IPS-20b (cell line): ENCODE measurements at regions not wholly inside any gene's neighbourhood (a gene's known extent, or its start where the extent isn't known, plus 50 kb on each side); places are given as distances from the start of the nearest gene placed in this dataset.

Source experiments
- H3K27ac ChIP-seq: one replicate; pipeline ENCODE4 v1.5.1; 2013; ENCODE audit warnings: low read length
- H3K27me3 ChIP-seq: 2 replicates; pipeline ENCODE4 v1.6.1; 2013; ENCODE audit warnings: mild to moderate bottlenecking, low read length, inconsistent platforms; ENCODE audit not compliant: insufficient read depth
- H3K36me3 ChIP-seq: 2 replicates; pipeline ENCODE4 v1.6.1; 2013; ENCODE audit warnings: low read depth, mild to moderate bottlenecking, inconsistent platforms, low read length, moderate library complexity; ENCODE audit not compliant: insufficient read depth
- H3K4me1 ChIP-seq: 2 replicates; pipeline ENCODE4 v1.6.1; 2013; ENCODE audit warnings: mild to moderate bottlenecking, control low read depth, inconsistent platforms, low read length, moderate library complexity; ENCODE audit not compliant: insufficient read depth
- H3K4me3 ChIP-seq: 2 replicates; pipeline ENCODE4 v1.5.1; 2013; ENCODE audit warnings: mild to moderate bottlenecking, low read length, inconsistent platforms
- H3K9ac ChIP-seq: 2 replicates; pipeline ENCODE4 v1.6.1; 2013; ENCODE audit warnings: low read depth, mild to moderate bottlenecking, inconsistent platforms, low read length, moderate library complexity
- H3K9me3 ChIP-seq: 2 replicates; pipeline ENCODE4 v1.6.1; 2013; ENCODE audit warnings: mild to moderate bottlenecking, low read depth, low read length, inconsistent platforms; ENCODE audit not compliant: insufficient read depth

GRCh38 chr13:74816737-74817136 lies 665.2 kb downstream of the TBC1D4 start:
- Histone ChIP-seq H3K4me1 (no peaks in the 10 kb centered on the region), H3K9me3 (no peaks in the 10 kb centered on the region; the same call in 1 of the 2 replicates), H3K27me3 (no peaks in the 10 kb centered on the region), H3K4me3 (no peak overlapping the region), H3K36me3 (no peaks in the 10 kb centered on the region), H3K27ac (no peak overlapping the region), H3K9ac (no peak overlapping the region)

- Histone ChIP-seq H3K27me3 (no peaks in the 10 kb centered on the region), H3K4me1 (no peaks in the 10 kb centered on the region), H3K4me3 (no peak overlapping the region), H3K36me3 (no peaks in the 10 kb centered on the region), H3K9ac (no peak overlapping the region), H3K27ac (no peak overlapping the region), H3K9me3 (peaks cover under 1% of the 10 kb centered on the region; the same call in 1 of the 2 replicates)
Observed at GRCh38 chr13:74796157-74796556, 662.0 kb upstream of the KLF12 start.

GRCh38 chr13:74795526-74795925 lies 661.3 kb upstream of the KLF12 start:
- Histone ChIP-seq H3K4me1 (no peaks in the 10 kb centered on the region), H3K9ac (no peak overlapping the region), H3K36me3 (no peaks in the 10 kb centered on the region), H3K27me3 (no peaks in the 10 kb centered on the region), H3K9me3 (peaks cover 4% of the 10 kb centered on the region; the same call in 1 of the 2 replicates), H3K27ac (no peak overlapping the region), H3K4me3 (no peak overlapping the region)

GRCh38 chr13:74794582-74794981 lies 660.4 kb upstream of the KLF12 start:
- Histone ChIP-seq H3K36me3 (no peaks in the 10 kb centered on the region), H3K9me3 (peaks cover 4% of the 10 kb centered on the region; the same call in 1 of the 2 replicates), H3K4me1 (no peaks in the 10 kb centered on the region), H3K9ac (no peak overlapping the region), H3K27me3 (no peaks in the 10 kb centered on the region), H3K4me3 (no peak overlapping the region), H3K27ac (no peak overlapping the region)

GRCh38 chr13:74794147-74794546 lies 659.9 kb upstream of the KLF12 start:
- no peak overlapping the region for H3K27ac ChIP-seq
- H3K27me3 ChIP-seq: no peaks in the 10 kb centered on the region
- peaks cover 4% of the 10 kb centered on the region; the same call in 1 of the 2 replicates for H3K9me3 ChIP-seq
- no peak overlapping the region for H3K4me3 ChIP-seq
- no peaks in the 10 kb centered on the region for H3K4me1 ChIP-seq
- H3K36me3 ChIP-seq: no peaks in the 10 kb centered on the region
- H3K9ac ChIP-seq: no peak overlapping the region

- Histone ChIP-seq H3K27ac (no peak overlapping the region), H3K27me3 (no peaks in the 10 kb centered on the region), H3K9ac (no peak overlapping the region), H3K9me3 (no peaks in the 10 kb centered on the region), H3K4me1 (peaks cover 7% of the 10 kb centered on the region; the same call in 1 of the 2 replicates), H3K4me3 (no peak overlapping the region), H3K36me3 (no peaks in the 10 kb centered on the region)
Observed at GRCh38 chr13:74784959-74785358, 650.8 kb upstream of the KLF12 start.

- Histone ChIP-seq H3K27me3 (no peaks in the 10 kb centered on the region), H3K9ac (no peak overlapping the region), H3K4me3 (no peak overlapping the region), H3K27ac (no peak overlapping the region), H3K36me3 (no peaks in the 10 kb centered on the region), H3K4me1 (peaks cover 13% of the 10 kb centered on the region; the same call in 1 of the 2 replicates), H3K9me3 (no peaks in the 10 kb centered on the region)
Observed at GRCh38 chr13:74778946-74779345, 644.7 kb upstream of the KLF12 start.

- H3K9ac ChIP-seq: no peak overlapping the region
- no peaks in the 10 kb centered on the region for H3K9me3 ChIP-seq
- no peaks in the 10 kb centered on the region for H3K36me3 ChIP-seq
- H3K4me1 ChIP-seq: peaks cover 13% of the 10 kb centered on the region; the same call in 1 of the 2 replicates
- H3K4me3 ChIP-seq: no peak overlapping the region
- no peaks in the 10 kb centered on the region for H3K27me3 ChIP-seq
- H3K27ac ChIP-seq: no peak overlapping the region
Observed at GRCh38 chr13:74778087-74778486, 643.9 kb upstream of the KLF12 start.

GRCh38 chr13:74774264-74774663 lies 640.1 kb upstream of the KLF12 start:
- no peak overlapping the region for H3K27ac ChIP-seq
- H3K4me3 ChIP-seq: no peak overlapping the region
- H3K27me3 ChIP-seq: no peaks in the 10 kb centered on the region
- no peaks in the 10 kb centered on the region for H3K9me3 ChIP-seq
- H3K9ac ChIP-seq: no peak overlapping the region
- H3K36me3 ChIP-seq: no peaks in the 10 kb centered on the region
- H3K4me1 ChIP-seq: peaks cover 6% of the 10 kb centered on the region; the same call in 1 of the 2 replicates

GRCh38 chr13:74773248-74773647 lies 639.0 kb upstream of the KLF12 start:
- H3K4me3 ChIP-seq: no peak overlapping the region
- H3K27me3 ChIP-seq: no peaks in the 10 kb centered on the region
- H3K9me3 ChIP-seq: no peaks in the 10 kb centered on the region
- no peak overlapping the region for H3K9ac ChIP-seq
- no peaks in the 10 kb centered on the region for H3K36me3 ChIP-seq
- H3K4me1 ChIP-seq: peaks cover 6% of the 10 kb centered on the region; the same call in 1 of the 2 replicates
- H3K27ac ChIP-seq: no peak overlapping the region

GRCh38 chr13:74771964-74772363 lies 637.8 kb upstream of the KLF12 start:
- H3K27me3 ChIP-seq: no peaks in the 10 kb centered on the region
- H3K4me1 ChIP-seq: peaks cover 6% of the 10 kb centered on the region; the same call in 1 of the 2 replicates
- H3K36me3 ChIP-seq: no peaks in the 10 kb centered on the region
- no peak overlapping the region for H3K27ac ChIP-seq
- H3K9me3 ChIP-seq: no peaks in the 10 kb centered on the region
- H3K9ac ChIP-seq: no peak overlapping the region
- H3K4me3 ChIP-seq: no peak overlapping the region

- H3K27me3 ChIP-seq: no peaks in the 10 kb centered on the region
- H3K27ac ChIP-seq: no peak overlapping the region
- H3K36me3 ChIP-seq: no peaks in the 10 kb centered on the region
- H3K4me3 ChIP-seq: no peak overlapping the region
- H3K9me3 ChIP-seq: no peaks in the 10 kb centered on the region
- H3K4me1 ChIP-seq: peaks cover 6% of the 10 kb centered on the region; the same call in 1 of the 2 replicates
- H3K9ac ChIP-seq: no peak overlapping the region
Observed at GRCh38 chr13:74770361-74770760, 636.2 kb upstream of the KLF12 start.
